H1 (cell line): ENCODE measurements at regions not wholly inside any gene's neighbourhood (a gene's known extent, or its start where the extent isn't known, plus 50 kb on each side); places are given as distances from the start of the nearest gene placed in this dataset.

Source experiments
- NANOG ChIP-seq: IDR thresholded peaks from 2 replicates; pipeline ENCODE4 v1.6.1; 2011; ENCODE audit warnings: low read length, low read depth, mild to moderate bottlenecking, inconsistent platforms; ENCODE audit not compliant: insufficient read depth, poor library complexity, severe bottlenecking
- SP4 ChIP-seq: IDR thresholded peaks from 2 replicates; pipeline ENCODE4 v1.6.1; 2012; ENCODE audit warnings: low read length, inconsistent platforms
- TAF1 ChIP-seq: IDR thresholded peaks from 2 replicates; pipeline ENCODE4 v1.6.1; 2011; ENCODE audit warnings: mild to moderate bottlenecking, low read depth, low read length
- TCF12 ChIP-seq: IDR thresholded peaks from 2 replicates; pipeline ENCODE4 v1.6.1; 2011; ENCODE audit warnings: low read depth, mild to moderate bottlenecking, low read length
- YY1 ChIP-seq: IDR thresholded peaks from 2 replicates; pipeline ENCODE4 v1.6.1; 2011; ENCODE audit warnings: low read depth, mild to moderate bottlenecking, low read length
- TF ChIP-seq, protein P1 (sequence below): fragments of 300-600 bp; sonication (generic); IDR thresholded peaks from 2 replicates; pipeline ENCODE4 v1.7.1; 2012; ENCODE audit warnings: low read length, moderate library complexity, mild to moderate bottlenecking, inconsistent platforms; ENCODE audit not compliant: insufficient replicate concordance
- TF ChIP-seq, protein P2 (sequence below): IDR thresholded peaks from 2 replicates; pipeline ENCODE4 v1.6.1; 2012; ENCODE audit warnings: inconsistent platforms

DNA sequence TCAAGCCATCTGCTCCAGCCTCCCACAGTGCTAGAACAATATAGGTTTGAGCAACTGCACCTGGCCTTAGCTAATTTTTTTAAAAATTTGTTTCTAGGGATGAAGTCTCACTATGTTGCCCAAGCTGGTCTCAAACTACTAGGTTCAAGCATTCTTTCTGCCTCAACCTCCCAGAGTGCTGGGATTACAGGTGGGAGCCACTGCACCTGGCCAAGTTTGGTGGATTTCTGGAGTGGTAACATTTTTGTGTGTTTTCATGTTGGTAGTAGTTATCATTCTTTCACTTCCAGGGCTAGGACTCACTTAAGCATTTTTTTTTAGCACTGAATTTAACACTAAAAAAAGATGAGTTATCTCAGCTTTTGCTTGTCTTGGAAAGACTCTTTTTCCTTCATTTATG lies 328.0 kb upstream of the RGS6 start (continued):
- TF ChIP-seq, protein P1, sequence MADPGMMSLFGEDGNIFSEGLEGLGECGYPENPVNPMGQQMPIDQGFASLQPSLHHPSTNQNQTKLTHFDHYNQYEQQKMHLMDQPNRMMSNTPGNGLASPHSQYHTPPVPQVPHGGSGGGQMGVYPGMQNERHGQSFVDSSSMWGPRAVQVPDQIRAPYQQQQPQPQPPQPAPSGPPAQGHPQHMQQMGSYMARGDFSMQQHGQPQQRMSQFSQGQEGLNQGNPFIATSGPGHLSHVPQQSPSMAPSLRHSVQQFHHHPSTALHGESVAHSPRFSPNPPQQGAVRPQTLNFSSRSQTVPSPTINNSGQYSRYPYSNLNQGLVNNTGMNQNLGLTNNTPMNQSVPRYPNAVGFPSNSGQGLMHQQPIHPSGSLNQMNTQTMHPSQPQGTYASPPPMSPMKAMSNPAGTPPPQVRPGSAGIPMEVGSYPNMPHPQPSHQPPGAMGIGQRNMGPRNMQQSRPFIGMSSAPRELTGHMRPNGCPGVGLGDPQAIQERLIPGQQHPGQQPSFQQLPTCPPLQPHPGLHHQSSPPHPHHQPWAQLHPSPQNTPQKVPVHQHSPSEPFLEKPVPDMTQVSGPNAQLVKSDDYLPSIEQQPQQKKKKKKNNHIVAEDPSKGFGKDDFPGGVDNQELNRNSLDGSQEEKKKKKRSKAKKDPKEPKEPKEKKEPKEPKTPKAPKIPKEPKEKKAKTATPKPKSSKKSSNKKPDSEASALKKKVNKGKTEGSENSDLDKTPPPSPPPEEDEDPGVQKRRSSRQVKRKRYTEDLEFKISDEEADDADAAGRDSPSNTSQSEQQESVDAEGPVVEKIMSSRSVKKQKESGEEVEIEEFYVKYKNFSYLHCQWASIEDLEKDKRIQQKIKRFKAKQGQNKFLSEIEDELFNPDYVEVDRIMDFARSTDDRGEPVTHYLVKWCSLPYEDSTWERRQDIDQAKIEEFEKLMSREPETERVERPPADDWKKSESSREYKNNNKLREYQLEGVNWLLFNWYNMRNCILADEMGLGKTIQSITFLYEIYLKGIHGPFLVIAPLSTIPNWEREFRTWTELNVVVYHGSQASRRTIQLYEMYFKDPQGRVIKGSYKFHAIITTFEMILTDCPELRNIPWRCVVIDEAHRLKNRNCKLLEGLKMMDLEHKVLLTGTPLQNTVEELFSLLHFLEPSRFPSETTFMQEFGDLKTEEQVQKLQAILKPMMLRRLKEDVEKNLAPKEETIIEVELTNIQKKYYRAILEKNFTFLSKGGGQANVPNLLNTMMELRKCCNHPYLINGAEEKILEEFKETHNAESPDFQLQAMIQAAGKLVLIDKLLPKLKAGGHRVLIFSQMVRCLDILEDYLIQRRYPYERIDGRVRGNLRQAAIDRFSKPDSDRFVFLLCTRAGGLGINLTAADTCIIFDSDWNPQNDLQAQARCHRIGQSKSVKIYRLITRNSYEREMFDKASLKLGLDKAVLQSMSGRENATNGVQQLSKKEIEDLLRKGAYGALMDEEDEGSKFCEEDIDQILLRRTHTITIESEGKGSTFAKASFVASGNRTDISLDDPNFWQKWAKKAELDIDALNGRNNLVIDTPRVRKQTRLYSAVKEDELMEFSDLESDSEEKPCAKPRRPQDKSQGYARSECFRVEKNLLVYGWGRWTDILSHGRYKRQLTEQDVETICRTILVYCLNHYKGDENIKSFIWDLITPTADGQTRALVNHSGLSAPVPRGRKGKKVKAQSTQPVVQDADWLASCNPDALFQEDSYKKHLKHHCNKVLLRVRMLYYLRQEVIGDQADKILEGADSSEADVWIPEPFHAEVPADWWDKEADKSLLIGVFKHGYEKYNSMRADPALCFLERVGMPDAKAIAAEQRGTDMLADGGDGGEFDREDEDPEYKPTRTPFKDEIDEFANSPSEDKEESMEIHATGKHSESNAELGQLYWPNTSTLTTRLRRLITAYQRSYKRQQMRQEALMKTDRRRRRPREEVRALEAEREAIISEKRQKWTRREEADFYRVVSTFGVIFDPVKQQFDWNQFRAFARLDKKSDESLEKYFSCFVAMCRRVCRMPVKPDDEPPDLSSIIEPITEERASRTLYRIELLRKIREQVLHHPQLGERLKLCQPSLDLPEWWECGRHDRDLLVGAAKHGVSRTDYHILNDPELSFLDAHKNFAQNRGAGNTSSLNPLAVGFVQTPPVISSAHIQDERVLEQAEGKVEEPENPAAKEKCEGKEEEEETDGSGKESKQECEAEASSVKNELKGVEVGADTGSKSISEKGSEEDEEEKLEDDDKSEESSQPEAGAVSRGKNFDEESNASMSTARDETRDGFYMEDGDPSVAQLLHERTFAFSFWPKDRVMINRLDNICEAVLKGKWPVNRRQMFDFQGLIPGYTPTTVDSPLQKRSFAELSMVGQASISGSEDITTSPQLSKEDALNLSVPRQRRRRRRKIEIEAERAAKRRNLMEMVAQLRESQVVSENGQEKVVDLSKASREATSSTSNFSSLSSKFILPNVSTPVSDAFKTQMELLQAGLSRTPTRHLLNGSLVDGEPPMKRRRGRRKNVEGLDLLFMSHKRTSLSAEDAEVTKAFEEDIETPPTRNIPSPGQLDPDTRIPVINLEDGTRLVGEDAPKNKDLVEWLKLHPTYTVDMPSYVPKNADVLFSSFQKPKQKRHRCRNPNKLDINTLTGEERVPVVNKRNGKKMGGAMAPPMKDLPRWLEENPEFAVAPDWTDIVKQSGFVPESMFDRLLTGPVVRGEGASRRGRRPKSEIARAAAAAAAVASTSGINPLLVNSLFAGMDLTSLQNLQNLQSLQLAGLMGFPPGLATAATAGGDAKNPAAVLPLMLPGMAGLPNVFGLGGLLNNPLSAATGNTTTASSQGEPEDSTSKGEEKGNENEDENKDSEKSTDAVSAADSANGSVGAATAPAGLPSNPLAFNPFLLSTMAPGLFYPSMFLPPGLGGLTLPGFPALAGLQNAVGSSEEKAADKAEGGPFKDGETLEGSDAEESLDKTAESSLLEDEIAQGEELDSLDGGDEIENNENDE = no peak
- TF ChIP-seq SP4 (no peak), YY1 (no peak), NANOG (no peak), TAF1 (no peak), TCF12 (no peak)
- TF ChIP-seq, protein P2, sequence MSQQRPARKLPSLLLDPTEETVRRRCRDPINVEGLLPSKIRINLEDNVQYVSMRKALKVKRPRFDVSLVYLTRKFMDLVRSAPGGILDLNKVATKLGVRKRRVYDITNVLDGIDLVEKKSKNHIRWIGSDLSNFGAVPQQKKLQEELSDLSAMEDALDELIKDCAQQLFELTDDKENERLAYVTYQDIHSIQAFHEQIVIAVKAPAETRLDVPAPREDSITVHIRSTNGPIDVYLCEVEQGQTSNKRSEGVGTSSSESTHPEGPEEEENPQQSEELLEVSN = no peak
